Fibroblast of lung (primary cell): ENCODE measurements at regions not wholly inside any gene's neighbourhood (a gene's known extent, or its start where the extent isn't known, plus 50 kb on each side); places are given as distances from the start of the nearest gene placed in this dataset.

Source experiments
- DNase-seq, 2 donors: peaks; one replicate each; pipeline versions ENCODE4 v3.0.0 to v3.0.0-alpha.2; 2010; ENCODE audit warnings: low read depth in 2 of 2
- H2AFZ ChIP-seq: 2 replicates; pipeline ENCODE4 v1.5.1; 2012; ENCODE audit warnings: low read length, control low read depth, inconsistent platforms
- H3K27ac ChIP-seq: 2 replicates; pipeline ENCODE4 v1.5.1; 2011; ENCODE audit warnings: low read length, control low read depth; ENCODE audit not compliant: insufficient read depth
- H3K27me3 ChIP-seq: 2 replicates; pipeline ENCODE4 v1.5.1; 2011; ENCODE audit warnings: mild to moderate bottlenecking, low read length; ENCODE audit not compliant: control insufficient read depth, insufficient read depth
- H3K36me3 ChIP-seq: 2 replicates; pipeline ENCODE4 v1.5.1; 2011; ENCODE audit warnings: low read length; ENCODE audit not compliant: control insufficient read depth, insufficient read depth
- H3K4me1 ChIP-seq: 2 replicates; pipeline ENCODE4 v1.5.1; 2011; ENCODE audit warnings: low read length; ENCODE audit not compliant: control insufficient read depth, insufficient read depth; ENCODE audit errors: extremely low read depth
- H3K4me2 ChIP-seq: 2 replicates; pipeline ENCODE4 v1.5.1; 2011; ENCODE audit warnings: low read length, control low read depth; ENCODE audit not compliant: insufficient read depth; ENCODE audit errors: extremely low read depth
- H3K4me3 ChIP-seq, 4 experiments: fragments of 200-600 bp in 1 of 4; sonication (generic) in 1 of 4; replicated peaks in 1 of 4; 2 replicates each; pipeline ENCODE4 v1.5.1; 2011 to 2016; ENCODE audit warnings: low read length in 4 of 4, low read depth in 3 of 4, mild to moderate bottlenecking in 3 of 4, control low read depth in 2 of 4, inconsistent platforms in 1 of 4, mixed read lengths in 1 of 4; ENCODE audit not compliant: insufficient read depth in 1 of 4; ENCODE audit errors: control extremely low read depth in 1 of 4
- H3K79me2 ChIP-seq: 2 replicates; pipeline ENCODE4 v1.5.1; 2012; ENCODE audit warnings: mild to moderate bottlenecking, low read length, inconsistent platforms; ENCODE audit not compliant: control insufficient read depth, insufficient read depth
- H3K9ac ChIP-seq: 2 replicates; pipeline ENCODE4 v1.5.1; 2011; ENCODE audit warnings: mild to moderate bottlenecking, low read length, control low read depth; ENCODE audit not compliant: insufficient read depth
- H3K9me3 ChIP-seq: 2 replicates; pipeline ENCODE4 v1.5.1; 2012; ENCODE audit warnings: low read depth, low read length; ENCODE audit not compliant: control insufficient read depth, insufficient read depth
- H4K20me1 ChIP-seq: 2 replicates; pipeline ENCODE4 v1.5.1; 2011; ENCODE audit warnings: low read length; ENCODE audit not compliant: control insufficient read depth, insufficient read depth; ENCODE audit errors: extremely low read depth
- EZH2 ChIP-seq: IDR thresholded peaks from 2 replicates; pipeline ENCODE4 v1.5.1; 2012; ENCODE audit warnings: low read length, control low read depth, mild to moderate bottlenecking; ENCODE audit errors: missing control alignments
- TF ChIP-seq, protein P1 (sequence below), 2 donors: IDR thresholded peaks in 1 of 2; conservative IDR thresholded peaks in 1 of 2; 1 replicate in 1 of 2; 2 replicates in 1 of 2; pipeline ENCODE4 v1.5.1; 2011 to 2012; ENCODE audit warnings: low read length in 2 of 2, control low read depth in 1 of 2, inconsistent platforms in 1 of 2, low read depth in 1 of 2, mild to moderate bottlenecking in 1 of 2

DNA sequence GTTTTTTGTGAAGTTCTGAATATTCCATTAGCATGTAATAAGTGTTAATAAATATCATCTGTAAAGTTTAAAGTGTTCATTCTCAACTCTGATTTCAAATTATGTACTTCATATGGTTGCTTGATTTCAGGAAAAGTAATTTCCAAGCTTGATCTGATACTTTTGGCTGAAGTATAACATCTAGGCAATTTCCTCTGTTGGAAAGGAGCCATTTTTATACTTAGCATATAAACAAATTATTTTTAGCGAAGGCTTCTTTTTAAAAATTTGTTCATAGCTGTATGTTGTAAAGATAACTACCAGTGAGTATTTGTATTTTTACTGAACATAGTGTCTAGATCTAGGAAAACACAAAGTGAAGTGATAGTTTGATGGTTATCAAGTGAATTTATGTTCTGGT is 153.4 kb upstream of the TMTC2 start:
- Histone ChIP-seq H3K9me3 (no peaks in the 10 kb centered on the region), H4K20me1 (no peaks in the 10 kb centered on the region), H3K4me3 (no peak overlapping the region), H3K4me1 (no peaks in the 10 kb centered on the region), H3K4me2 (no peak overlapping the region), H3K79me2 (no peaks in the 10 kb centered on the region), H3K36me3 (no peaks in the 10 kb centered on the region), H3K9ac (no peak overlapping the region), H3K27ac (no peak overlapping the region), H2AFZ (no peak overlapping the region), H3K27me3 (no peaks in the 10 kb centered on the region)
- TF ChIP-seq EZH2: no peak
- TF ChIP-seq, protein P1, sequence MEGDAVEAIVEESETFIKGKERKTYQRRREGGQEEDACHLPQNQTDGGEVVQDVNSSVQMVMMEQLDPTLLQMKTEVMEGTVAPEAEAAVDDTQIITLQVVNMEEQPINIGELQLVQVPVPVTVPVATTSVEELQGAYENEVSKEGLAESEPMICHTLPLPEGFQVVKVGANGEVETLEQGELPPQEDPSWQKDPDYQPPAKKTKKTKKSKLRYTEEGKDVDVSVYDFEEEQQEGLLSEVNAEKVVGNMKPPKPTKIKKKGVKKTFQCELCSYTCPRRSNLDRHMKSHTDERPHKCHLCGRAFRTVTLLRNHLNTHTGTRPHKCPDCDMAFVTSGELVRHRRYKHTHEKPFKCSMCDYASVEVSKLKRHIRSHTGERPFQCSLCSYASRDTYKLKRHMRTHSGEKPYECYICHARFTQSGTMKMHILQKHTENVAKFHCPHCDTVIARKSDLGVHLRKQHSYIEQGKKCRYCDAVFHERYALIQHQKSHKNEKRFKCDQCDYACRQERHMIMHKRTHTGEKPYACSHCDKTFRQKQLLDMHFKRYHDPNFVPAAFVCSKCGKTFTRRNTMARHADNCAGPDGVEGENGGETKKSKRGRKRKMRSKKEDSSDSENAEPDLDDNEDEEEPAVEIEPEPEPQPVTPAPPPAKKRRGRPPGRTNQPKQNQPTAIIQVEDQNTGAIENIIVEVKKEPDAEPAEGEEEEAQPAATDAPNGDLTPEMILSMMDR (conservative IDR thresholded peaks at IDR 0.05 in 1 of 2, IDR thresholded peaks at IDR 0.05 in 1 of 2; ENCODE audit: low read depth in 1 of 2, low read length in 2 of 2): no peak
- DNase-seq: no peak

- no peak for TF ChIP-seq EZH2
- TF ChIP-seq, protein P1 (conservative IDR thresholded peaks at IDR 0.05 in 1 of 2, IDR thresholded peaks at IDR 0.05 in 1 of 2; ENCODE audit: low read depth in 1 of 2, low read length in 2 of 2): no peak
Observed at GRCh38 chr12:82537436-82537835, 149.3 kb upstream of the TMTC2 start.

DNA sequence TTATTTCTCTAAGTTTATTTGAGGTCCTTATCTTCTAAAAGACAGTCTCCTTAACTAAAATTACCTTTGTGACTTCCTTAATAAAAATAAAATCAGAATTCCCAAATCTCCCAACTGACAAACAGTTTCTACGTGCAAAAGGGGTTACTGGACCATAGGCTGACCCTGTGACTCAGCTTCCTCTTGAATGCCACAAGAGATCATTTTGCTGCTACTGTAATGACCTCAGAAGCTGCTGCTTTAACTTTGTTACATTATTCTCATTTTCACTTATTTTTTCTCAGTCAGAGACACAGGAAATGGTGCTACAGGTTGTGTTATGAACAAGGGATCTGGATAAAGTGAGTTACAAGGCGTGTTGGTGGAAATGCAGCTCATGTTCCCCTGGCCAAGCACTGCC is 132.2 kb upstream of the TMTC2 start:
- Histone ChIP-seq H3K9me3 (no peaks in the 10 kb centered on the region), H3K36me3 (no peaks in the 10 kb centered on the region), H2AFZ (no peak overlapping the region), H3K27ac (no peak overlapping the region), H3K4me3 (no peak overlapping the region), H3K4me1 (no peaks in the 10 kb centered on the region), H4K20me1 (no peaks in the 10 kb centered on the region), H3K9ac (no peak overlapping the region), H3K4me2 (no peak overlapping the region), H3K79me2 (no peaks in the 10 kb centered on the region), H3K27me3 (no peaks in the 10 kb centered on the region)
- TF ChIP-seq EZH2: no peak
- TF ChIP-seq, protein P1 (conservative IDR thresholded peaks at IDR 0.05 in 1 of 2, IDR thresholded peaks at IDR 0.05 in 1 of 2; ENCODE audit: low read depth in 1 of 2, low read length in 2 of 2): no peak
- peak in 1 of 2 donors; percentile 13 for DNase-seq

More at GRCh38 chr12:82537436-82537835, 149.3 kb upstream of the TMTC2 start:
- Histone ChIP-seq H3K4me1 (no peaks in the 10 kb centered on the region), H3K9ac (no peak overlapping the region), H3K9me3 (no peaks in the 10 kb centered on the region), H3K27me3 (no peaks in the 10 kb centered on the region), H4K20me1 (no peaks in the 10 kb centered on the region), H2AFZ (no peak overlapping the region), H3K36me3 (no peaks in the 10 kb centered on the region), H3K27ac (no peak overlapping the region), H3K79me2 (no peaks in the 10 kb centered on the region), H3K4me3 (no peak overlapping the region), H3K4me2 (no peak overlapping the region)
- no peak for DNase-seq
